ENCODE measurements at regions not wholly inside any gene's neighbourhood (a gene's known extent, or its start where the extent isn't known, plus 50 kb on each side); places are given as distances from the start of the nearest gene placed in this dataset.

DNA sequence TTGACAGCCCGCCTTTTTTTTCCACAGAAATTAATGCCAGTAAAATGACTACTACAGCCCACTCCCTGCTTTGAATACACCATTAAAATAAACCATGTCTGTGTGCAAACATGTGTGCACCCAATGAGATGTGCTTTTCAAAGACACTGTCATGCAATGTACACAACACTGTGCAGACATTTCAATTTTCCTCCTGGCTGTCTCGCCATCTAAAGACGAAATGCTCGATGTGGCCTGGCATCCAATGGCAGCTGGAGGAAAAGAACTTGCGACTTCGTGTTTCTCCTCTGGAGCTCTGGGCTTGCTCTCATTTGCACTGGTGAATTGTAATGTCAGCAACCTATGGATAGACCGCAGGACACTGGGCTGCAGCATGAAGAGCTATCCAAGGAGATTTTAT is 147.0 kb upstream of the NAV2 start:
- no peak for ATAC-seq
- intact Hi-C loops (cut with DNase I) = loop anchor here (10.0 kb wide), 1 partner anchor 339 kb away; no protein-coding TSS in a partner anchor

DNA sequence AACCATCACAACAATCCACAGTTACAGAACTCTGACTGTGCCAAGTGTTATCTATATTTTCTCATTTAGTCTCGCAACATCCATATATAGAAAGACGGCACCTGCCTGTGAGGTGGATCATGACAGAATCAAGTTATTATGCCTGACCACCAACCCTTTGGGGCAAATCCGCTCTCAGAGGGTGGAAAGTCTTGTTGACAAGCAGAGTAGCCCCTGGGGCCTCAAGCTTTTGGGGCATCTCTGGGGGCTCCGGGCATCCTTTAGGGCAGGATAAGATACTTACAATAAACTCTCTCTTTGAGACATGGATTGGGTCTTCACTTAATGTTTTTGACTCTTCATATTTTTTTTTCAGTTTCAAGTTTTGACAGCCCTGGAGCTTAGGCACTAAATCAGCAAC is 150.5 kb upstream of the NAV2 start:
- TF ChIP-seq, protein P1, sequence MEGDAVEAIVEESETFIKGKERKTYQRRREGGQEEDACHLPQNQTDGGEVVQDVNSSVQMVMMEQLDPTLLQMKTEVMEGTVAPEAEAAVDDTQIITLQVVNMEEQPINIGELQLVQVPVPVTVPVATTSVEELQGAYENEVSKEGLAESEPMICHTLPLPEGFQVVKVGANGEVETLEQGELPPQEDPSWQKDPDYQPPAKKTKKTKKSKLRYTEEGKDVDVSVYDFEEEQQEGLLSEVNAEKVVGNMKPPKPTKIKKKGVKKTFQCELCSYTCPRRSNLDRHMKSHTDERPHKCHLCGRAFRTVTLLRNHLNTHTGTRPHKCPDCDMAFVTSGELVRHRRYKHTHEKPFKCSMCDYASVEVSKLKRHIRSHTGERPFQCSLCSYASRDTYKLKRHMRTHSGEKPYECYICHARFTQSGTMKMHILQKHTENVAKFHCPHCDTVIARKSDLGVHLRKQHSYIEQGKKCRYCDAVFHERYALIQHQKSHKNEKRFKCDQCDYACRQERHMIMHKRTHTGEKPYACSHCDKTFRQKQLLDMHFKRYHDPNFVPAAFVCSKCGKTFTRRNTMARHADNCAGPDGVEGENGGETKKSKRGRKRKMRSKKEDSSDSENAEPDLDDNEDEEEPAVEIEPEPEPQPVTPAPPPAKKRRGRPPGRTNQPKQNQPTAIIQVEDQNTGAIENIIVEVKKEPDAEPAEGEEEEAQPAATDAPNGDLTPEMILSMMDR (IDR thresholded peaks at IDR 0.05) = no peak
- ATAC-seq (no peak), DNase-seq (no peak)
- peaks cover 21% of the 10 kb centered on the region for H3K4me1 ChIP-seq
- no peaks in the 10 kb centered on the region for H3K9me3 ChIP-seq
- intact Hi-C loops (cut with DNase I) = loop anchor here (5.0 to 10.0 kb wide), 2 partner anchors 180 to 343 kb away; no protein-coding TSS in a partner anchor
- H3K27me3 ChIP-seq (ENCODE audit: low read depth) = no peaks in the 10 kb centered on the region
- no peak overlapping the region for H3K27ac ChIP-seq
- H3K4me3 ChIP-seq = no peak overlapping the region
- no peaks in the 10 kb centered on the region for H3K36me3 ChIP-seq

More for the DNA sequence above, 147.0 kb upstream of the NAV2 start:
- H3K4me1 ChIP-seq = peaks cover 10% of the 10 kb centered on the region
- no peaks in the 10 kb centered on the region for H3K9me3 ChIP-seq
- TF ChIP-seq, protein P1 (IDR thresholded peaks at IDR 0.05) = no peak
- no peaks in the 10 kb centered on the region for H3K27me3 ChIP-seq (ENCODE audit: low read depth)
- no peak overlapping the region for H3K4me3 ChIP-seq
- no peak overlapping the region for H3K27ac ChIP-seq
- no peak for DNase-seq
- H3K36me3 ChIP-seq = no peaks in the 10 kb centered on the region

DNA sequence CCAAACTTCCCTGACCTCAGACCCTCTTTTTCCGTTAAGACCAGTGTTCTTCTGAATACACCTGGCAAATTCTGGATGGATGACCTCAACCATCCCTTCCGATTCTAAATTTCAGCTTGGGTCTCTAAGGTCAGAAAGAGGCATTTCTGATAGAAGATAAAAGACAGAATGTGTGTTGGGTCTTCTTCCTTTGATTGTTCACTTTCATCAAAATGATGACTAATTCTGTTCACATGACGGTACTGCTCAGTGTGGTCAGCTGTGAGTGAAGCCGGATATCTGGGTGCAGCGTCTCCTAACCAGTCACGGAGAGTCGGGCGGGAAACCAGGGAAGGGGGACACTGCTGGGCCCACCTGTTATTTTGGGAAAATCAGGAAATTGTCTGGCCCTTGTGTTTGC is 151.6 kb upstream of the NAV2 start:
- ATAC-seq = no peak
- Histone ChIP-seq H3K4me1 (peaks cover 21% of the 10 kb centered on the region), H3K27me3 (ENCODE audit: low read depth) (no peaks in the 10 kb centered on the region), H3K27ac (no peak overlapping the region), H3K9me3 (no peaks in the 10 kb centered on the region), H3K36me3 (no peaks in the 10 kb centered on the region), H3K4me3 (no peak overlapping the region)
- intact Hi-C loops (cut with DNase I) = loop anchor here (5.0 to 10.0 kb wide), 2 partner anchors 181 to 344 kb away; no protein-coding TSS in a partner anchor
- DNase-seq = no peak
- TF ChIP-seq, protein P1 (IDR thresholded peaks at IDR 0.05) = no peak

DNA sequence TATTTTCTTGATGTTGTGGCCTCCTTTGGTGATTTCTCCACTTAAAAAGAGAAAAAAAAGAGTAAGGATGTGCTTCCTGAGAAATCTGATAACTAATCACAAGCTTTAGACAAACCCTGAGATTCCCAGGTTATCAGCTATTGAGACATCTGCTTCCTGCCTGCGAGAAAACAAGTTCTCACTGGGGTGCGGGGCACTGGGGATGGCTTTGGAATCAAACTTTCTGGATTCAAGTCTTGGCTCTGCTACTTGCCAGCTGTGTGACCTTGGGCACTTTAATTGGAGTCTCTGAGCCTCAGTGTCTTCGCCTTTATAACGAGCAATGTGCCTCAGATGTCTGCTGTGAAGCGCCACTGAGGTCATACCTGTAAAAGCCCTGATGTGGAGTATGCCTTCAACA is 152.5 kb upstream of the NAV2 start:
- Histone ChIP-seq H3K4me3 (no peak overlapping the region), H3K9me3 (no peaks in the 10 kb centered on the region), H3K4me1 (peaks cover 21% of the 10 kb centered on the region), H3K36me3 (no peaks in the 10 kb centered on the region), H3K27me3 (ENCODE audit: low read depth) (no peaks in the 10 kb centered on the region), H3K27ac (no peak overlapping the region)
- intact Hi-C loops (cut with DNase I) = loop anchor here (5.0 to 10.0 kb wide), 2 partner anchors 182 to 345 kb away; no protein-coding TSS in a partner anchor
- ATAC-seq (no peak), DNase-seq (no peak)
- TF ChIP-seq, protein P1 (IDR thresholded peaks at IDR 0.05) = no peak

DNA sequence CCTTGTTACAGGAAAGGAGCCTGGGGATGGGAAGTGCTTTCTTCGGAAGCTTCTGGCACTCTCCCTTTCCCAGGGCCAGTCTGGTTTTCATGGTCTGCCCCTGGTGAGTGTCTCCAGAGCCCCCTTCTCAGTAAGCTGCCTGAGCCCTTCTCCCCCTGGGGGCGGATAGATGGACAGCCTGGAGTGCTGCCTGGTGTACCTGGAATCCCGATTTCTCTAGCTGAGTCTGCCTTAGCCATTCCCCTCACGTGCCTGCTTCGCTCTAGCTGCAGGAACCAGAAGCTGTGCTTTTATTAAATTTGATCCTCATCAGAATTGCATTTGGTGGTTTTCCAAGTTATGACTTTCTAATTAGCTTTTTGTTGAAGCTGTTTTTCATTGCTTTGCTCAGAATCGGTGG is 152.9 kb upstream of the NAV2 start:
- no peak for DNase-seq

More for the DNA sequence above, 152.9 kb upstream of the NAV2 start:
- Histone ChIP-seq H3K4me3 (no peak overlapping the region), H3K27me3 (ENCODE audit: low read depth) (no peaks in the 10 kb centered on the region), H3K4me1 (peaks cover 21% of the 10 kb centered on the region), H3K27ac (no peak overlapping the region), H3K36me3 (no peaks in the 10 kb centered on the region), H3K9me3 (no peaks in the 10 kb centered on the region)
- ATAC-seq = no peak
- TF ChIP-seq, protein P1 (IDR thresholded peaks at IDR 0.05) = no peak
- intact Hi-C loops (cut with DNase I) = loop anchor here (5.0 to 10.0 kb wide), 4 partner anchors 183 to 485 kb away; no protein-coding TSS in a partner anchor

All from lower lobe of right lung (tissue), 2 donors.